SK-N-MC (cell line): ENCODE measurements at regions not wholly inside any gene's neighbourhood (a gene's known extent, or its start where the extent isn't known, plus 50 kb on each side); places are given as distances from the start of the nearest gene placed in this dataset.
A peak's percentile ranks its signal among the peaks of the same experiment; 100 is the strongest.

Experiments used
- DNase-seq: peaks from one replicate; pipeline ENCODE4 v3.0.0-alpha.2; 2011; ENCODE audit warnings: low read depth, low spot score
- H3K27ac ChIP-seq: fragments of 200-600 bp; sonication (generic); 2 replicates; pipeline ENCODE4 v1.5.1; 2016; ENCODE audit warnings: mixed run types
- H3K36me3 ChIP-seq: fragments of 200-600 bp; sonication (generic); 2 replicates; pipeline ENCODE4 v1.6.1; 2017; ENCODE audit warnings: antibody characterized with exemption, low read length, mixed read lengths; ENCODE audit not compliant: insufficient read depth
- H3K4me3 ChIP-seq: fragments of 200-600 bp; sonication (generic); 2 replicates; pipeline ENCODE4 v1.5.1; 2016
- H3K9ac ChIP-seq: fragments of 200-600 bp; sonication (generic); 2 replicates; pipeline ENCODE4 v1.8.0; 2017; ENCODE audit warnings: mixed run types, mixed read lengths; ENCODE audit not compliant: insufficient read length
- H3K9me3 ChIP-seq: fragments of 200-600 bp; sonication (generic); 2 replicates; pipeline ENCODE4 v1.6.1; 2017; ENCODE audit warnings: low read depth, mild to moderate bottlenecking, antibody characterized with exemption, low read length, moderate library complexity, mixed read lengths
- EZH2 ChIP-seq: fragments of 200-600 bp; sonication (generic); IDR thresholded peaks from one replicate; pipeline ENCODE4 v1.6.1; 2017; ENCODE audit warnings: antibody characterized with exemption
- FOXP2 ChIP-seq: optimal IDR thresholded peaks from 2 replicates; pipeline ENCODE3; 2011; ENCODE audit warnings: mild to moderate bottlenecking, moderate library complexity; ENCODE audit not compliant: insufficient read depth; ENCODE audit errors: extremely low read length, control extremely low read depth
- POLR2AphosphoS5 ChIP-seq: IDR thresholded peaks from 2 replicates; pipeline ENCODE4 v1.6.1; 2012; ENCODE audit warnings: mild to moderate bottlenecking, low read depth, low read length, borderline replicate concordance

GRCh38 chr9:96025995-96026602, 150.6 kb downstream of the ERCC6L2 start:
- Histone ChIP-seq H3K36me3 (no peaks in the 10 kb centered on the region), H3K9me3 (no peaks in the 10 kb centered on the region), H3K9ac (no peak overlapping the region), H3K4me3 (no peak overlapping the region), H3K27ac (no peak overlapping the region)
- TF ChIP-seq FOXP2 = no peak
- no peak for TF ChIP-seq POLR2AphosphoS5
- TF ChIP-seq EZH2 = no peak
- no peak for DNase-seq

DNA sequence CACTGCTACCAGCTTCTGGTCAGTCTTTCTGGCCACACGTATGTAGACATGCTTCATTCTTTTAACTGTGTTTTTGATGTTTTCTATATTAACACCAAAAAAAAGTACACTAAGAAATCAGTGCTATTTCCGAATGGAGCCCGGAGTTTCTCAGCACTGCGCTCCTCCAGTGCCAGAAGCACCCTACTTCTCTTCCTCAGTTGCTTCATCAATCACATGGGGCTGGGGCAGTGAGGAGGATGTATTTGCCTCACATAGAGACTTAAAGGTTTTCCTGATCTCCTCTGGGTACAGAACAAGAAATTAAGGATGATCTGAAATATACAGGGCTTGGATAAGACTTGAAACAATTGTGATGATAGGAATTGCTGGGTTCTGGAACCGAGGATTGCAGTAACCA, 148.0 kb downstream of the ERCC6L2 start:
- Histone ChIP-seq H3K27ac (no peak overlapping the region), H3K9me3 (no peaks in the 10 kb centered on the region), H3K36me3 (no peaks in the 10 kb centered on the region), H3K9ac (no peak overlapping the region), H3K4me3 (no peak overlapping the region)
- TF ChIP-seq POLR2AphosphoS5 (no peak), EZH2 (no peak), FOXP2 (no peak)
- no peak for DNase-seq

GRCh38 chr9:96022445-96023051, 147.1 kb downstream of the ERCC6L2 start:
- Histone ChIP-seq H3K9ac (no peak overlapping the region), H3K27ac (no peak overlapping the region), H3K4me3 (no peak overlapping the region), H3K9me3 (no peaks in the 10 kb centered on the region), H3K36me3 (no peaks in the 10 kb centered on the region)
- no peak for DNase-seq
- TF ChIP-seq FOXP2 (no peak), POLR2AphosphoS5 (no peak), EZH2 (no peak)

DNA sequence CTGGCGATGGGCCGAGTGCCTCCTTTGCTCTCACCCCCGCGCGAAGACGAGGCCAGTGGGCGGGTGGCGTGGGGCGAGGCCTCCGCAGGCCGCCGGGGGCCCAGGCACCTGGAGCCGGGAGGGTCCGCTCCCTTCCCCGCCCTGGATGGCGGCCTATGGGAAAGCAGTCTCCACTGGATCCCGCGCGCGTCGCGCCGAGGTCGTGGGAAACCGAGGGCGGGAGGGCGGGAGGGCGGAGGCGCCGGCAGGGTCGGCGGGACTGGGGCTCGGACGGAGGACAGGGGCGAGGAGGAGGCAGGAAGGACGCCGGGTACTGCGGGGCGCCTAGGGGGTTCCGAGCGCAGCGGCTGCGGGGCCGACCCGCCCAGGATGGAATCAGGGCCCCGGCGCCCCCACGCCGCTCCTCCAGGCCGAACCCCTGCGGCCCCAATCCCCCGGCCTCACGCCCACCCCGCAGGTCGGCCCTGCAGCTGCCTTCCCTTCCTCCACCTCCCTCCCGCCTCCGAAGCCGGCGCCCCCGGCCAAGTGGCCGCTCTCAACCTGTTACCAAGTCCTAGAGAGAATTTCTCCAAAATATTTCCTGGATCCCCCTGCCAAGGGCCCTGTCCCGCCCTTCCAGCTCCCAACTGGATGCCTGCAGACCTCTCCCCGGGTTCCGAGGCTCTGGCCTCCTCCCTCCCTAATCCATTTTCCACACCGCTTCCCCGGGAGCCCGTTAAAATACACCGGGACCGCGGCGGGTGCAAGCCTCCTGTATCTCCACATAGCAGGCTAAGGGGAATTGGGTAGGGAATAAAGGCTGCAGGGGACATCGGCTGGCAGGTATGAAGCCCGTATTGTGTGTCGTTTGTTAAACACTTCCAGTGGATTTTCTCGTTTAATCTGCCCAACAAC, 146.3 kb downstream of the ERCC6L2 start:
- Histone ChIP-seq H3K9ac (peak overlapping the region; percentile 67), H3K36me3 (no peaks in the 10 kb centered on the region), H3K27ac (no peak overlapping the region), H3K9me3 (no peaks in the 10 kb centered on the region), H3K4me3 (peak overlapping the region; percentile 79)
- DNase-seq = no peak
- no peak for TF ChIP-seq FOXP2
- no peak for TF ChIP-seq POLR2AphosphoS5
- TF ChIP-seq EZH2 = no peak

- no peaks in the 10 kb centered on the region for H3K36me3 ChIP-seq
- peak overlapping the region; percentile 79 for H3K4me3 ChIP-seq
- H3K27ac ChIP-seq = no peak overlapping the region
- no peaks in the 10 kb centered on the region for H3K9me3 ChIP-seq
- no peak for DNase-seq
- TF ChIP-seq POLR2AphosphoS5 (no peak), FOXP2 (no peak), EZH2 (no peak)
- H3K9ac ChIP-seq = peak overlapping the region; percentile 67
Observed at GRCh38 chr9:96020792-96021550, 145.5 kb downstream of the ERCC6L2 start.

GRCh38 chr9:96020300-96020791, 144.9 kb downstream of the ERCC6L2 start:
- H3K9ac ChIP-seq = no peak overlapping the region
- no peaks in the 10 kb centered on the region for H3K9me3 ChIP-seq
- H3K4me3 ChIP-seq = peak overlapping the region; percentile 79; the same call in 1 of the 2 replicates
- TF ChIP-seq EZH2 (no peak), POLR2AphosphoS5 (no peak)
- DNase-seq = no peak
- no peak overlapping the region for H3K27ac ChIP-seq
- no peaks in the 10 kb centered on the region for H3K36me3 ChIP-seq
